NCI-H2029 (cell line): ENCODE measurements at regions not wholly inside any gene's neighbourhood (a gene's known extent, or its start where the extent isn't known, plus 50 kb on each side); places are given as distances from the start of the nearest gene placed in this dataset.

Experiments
- DNase-seq: peaks from one replicate; lab custom pipeline; 2025; lab: John Stamatoyannopoulos, UW

GRCh38 chr7:118298771-118299170 lies 74.3 kb downstream of the ANKRD7 start:
- DNase-seq: no peak

- no peak for DNase-seq
Observed at GRCh38 chr7:118300177-118300576, 75.7 kb downstream of the ANKRD7 start.

DNA sequence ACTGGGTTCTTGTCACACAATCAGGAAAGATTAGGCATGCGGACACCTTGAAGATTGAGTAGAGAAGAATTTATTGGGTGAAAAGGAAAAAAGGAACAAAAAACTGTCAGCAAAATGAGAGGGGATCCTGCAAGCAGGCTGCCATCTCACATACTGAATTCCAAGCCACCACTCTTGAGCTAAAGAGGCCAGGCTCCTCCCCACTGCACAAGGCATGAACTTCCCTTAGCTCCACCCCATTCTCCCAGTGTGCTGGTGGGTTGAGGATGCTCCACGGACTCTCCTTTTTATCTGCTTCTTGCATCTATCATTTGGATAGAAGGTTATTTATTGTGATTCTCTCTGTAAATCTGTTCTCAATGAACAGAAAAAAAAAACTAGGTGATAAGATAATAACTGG lies 79.6 kb downstream of the ANKRD7 start:
- no peak for DNase-seq

DNA sequence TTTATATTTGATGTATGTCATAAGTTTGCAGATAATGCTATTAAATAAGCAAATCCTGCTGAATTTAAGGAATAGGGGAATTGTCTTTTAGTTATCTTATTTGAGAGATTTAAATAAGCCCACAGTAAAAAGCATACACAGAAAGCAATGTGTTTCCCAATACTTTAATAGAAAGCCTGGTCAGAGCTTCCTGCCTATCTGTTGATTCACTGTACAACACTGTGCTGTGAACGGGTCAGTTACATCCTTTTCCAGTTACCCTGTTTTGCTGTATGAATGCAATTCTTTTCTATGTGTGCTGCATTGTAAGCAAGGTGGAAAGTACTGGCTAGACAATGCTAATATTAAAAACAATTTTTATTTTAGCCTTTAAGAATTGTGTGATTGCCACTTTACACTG lies 81.2 kb downstream of the ANKRD7 start:
- no peak for DNase-seq

DNA sequence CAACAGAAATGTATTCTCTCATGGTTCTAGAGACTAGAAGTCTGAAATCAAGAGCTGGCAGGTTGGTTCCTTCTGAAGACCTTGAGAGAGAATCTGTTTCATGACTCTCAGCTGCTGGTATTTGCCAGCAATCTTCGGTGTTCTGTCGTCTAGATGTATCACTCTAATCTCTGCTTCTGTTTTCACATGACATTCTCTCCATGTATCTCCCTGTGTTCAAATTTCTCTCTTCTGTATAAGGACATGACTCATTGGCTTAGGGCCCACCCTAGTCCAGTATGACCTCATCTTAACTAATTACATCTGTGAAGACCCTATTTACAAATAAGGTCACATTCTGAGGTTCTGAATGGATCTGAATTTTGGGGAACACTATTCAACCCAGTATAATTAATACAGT lies 82.3 kb downstream of the ANKRD7 start:
- DNase-seq: no peak

GRCh38 chr7:118311121-118311836 lies 86.8 kb downstream of the ANKRD7 start:
- DNase-seq: no peak

GRCh38 chr7:118312051-118312450 lies 87.5 kb downstream of the ANKRD7 start:
- DNase-seq: no peak

DNA sequence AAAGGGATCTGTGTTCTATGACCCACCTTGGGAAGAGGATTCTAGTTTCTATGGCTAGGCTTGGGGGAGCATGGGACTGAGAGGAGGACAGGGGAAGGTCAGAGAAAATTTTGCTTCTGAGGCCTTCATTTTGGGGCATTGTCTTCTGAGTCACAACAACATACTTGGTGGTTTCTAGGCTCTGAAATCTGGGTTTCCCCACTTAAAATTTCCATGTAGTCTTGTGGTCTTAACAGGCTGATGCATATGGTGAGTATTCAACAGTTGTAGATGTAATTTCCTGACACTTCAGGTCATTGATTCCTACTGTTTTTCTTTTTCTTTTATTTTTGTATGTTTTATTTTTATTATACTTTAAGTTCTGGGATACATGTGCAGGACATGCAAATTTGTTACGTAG lies 88.5 kb downstream of the ANKRD7 start:
- no peak for DNase-seq

- no peak for DNase-seq
Observed at GRCh38 chr7:118324790-118325449, 100.4 kb downstream of the ANKRD7 start.

DNA sequence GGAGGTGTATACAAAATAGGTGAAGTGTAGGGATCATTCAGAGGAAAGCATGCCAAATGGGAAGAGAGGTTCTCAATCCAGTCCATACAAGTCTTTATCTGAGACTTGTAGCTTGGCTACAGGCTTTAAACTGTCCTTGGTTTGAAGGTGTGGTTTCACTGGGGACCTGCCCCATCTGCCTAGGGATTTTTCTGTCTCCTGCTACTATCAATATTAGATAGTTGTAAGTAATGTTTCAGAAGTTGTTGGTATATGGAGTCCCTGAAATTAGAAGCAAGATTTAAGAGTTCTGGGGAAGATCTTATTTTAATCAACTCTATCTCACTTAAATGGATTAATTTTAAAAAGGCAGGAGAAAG lies 100.9 kb downstream of the ANKRD7 start:
- DNase-seq: no peak

DNA sequence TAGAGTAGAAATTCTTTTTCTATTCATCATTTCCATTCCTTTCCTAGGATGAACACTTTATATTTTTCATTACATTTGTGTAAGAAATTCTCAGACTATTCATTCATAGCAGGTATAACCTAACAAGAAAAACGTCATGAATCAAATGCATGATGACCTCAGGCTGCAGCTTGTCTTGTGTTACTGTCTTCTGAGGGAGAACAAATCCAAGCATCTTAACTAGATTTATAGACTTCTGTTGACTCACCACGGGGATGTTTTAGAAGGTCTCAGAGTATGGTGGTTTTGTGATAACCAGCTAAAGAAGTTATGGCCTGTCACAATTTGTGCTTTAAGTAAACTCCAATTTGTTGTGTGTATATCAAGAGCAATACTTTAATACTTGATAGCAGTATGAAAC lies 102.7 kb downstream of the ANKRD7 start:
- no peak for DNase-seq

GRCh38 chr7:118328505-118329211 lies 104.2 kb downstream of the ANKRD7 start:
- no peak for DNase-seq

GRCh38 chr7:118330388-118330787 lies 105.9 kb downstream of the ANKRD7 start:
- no peak for DNase-seq

- DNase-seq: no peak
Observed at GRCh38 chr7:118346748-118347147, 122.2 kb downstream of the ANKRD7 start.

DNA sequence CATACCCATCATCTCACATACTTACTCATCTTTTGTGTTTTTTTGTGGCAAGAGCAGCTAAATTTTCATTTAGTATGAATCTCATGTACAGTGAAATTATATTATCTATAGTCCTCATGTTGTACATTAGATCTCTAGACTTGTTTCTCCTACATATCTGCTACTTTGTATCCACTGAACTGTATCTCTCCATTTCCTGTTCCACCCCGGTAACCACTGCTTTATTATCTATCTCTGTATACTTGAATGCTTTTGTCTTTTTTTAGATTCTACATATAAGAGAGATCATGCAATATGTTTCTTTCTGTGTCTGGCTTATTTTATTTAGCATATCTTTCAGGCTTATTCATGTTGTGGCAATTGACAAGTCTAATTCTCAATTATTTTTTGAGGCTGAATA lies 125.1 kb downstream of the ANKRD7 start:
- no peak for DNase-seq

- DNase-seq: no peak
Observed at GRCh38 chr7:118350260-118350659, 125.8 kb downstream of the ANKRD7 start.

DNA sequence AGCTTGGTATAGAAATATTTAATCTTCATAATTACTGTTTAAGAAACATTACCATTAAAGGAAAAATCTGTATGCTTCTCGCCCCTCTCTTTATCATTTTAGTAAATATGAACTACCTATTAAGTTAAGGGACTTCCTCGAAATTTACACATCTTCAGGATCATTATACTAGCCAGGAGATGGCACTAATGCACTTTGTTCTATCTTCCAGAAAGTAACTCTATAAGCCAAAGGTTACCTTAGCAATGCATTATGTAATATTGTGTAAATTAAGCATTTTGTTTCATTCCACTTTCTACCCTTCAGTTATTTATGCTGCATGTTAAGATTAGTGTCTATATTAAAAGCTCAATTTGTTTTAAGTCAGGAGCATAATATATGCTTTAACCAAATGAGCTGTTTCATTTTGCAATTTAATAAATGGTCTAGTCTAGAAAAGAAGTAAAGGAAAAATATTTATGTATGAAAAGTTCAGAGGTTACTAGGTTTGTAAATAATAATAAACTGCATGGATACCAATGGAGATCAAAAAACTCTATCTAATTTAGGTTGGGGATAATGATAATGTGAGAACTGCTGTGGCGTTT lies 128.5 kb downstream of the ANKRD7 start:
- no peak for DNase-seq

GRCh38 chr7:118366363-118366762 lies 141.9 kb downstream of the ANKRD7 start:
- no peak for DNase-seq

DNA sequence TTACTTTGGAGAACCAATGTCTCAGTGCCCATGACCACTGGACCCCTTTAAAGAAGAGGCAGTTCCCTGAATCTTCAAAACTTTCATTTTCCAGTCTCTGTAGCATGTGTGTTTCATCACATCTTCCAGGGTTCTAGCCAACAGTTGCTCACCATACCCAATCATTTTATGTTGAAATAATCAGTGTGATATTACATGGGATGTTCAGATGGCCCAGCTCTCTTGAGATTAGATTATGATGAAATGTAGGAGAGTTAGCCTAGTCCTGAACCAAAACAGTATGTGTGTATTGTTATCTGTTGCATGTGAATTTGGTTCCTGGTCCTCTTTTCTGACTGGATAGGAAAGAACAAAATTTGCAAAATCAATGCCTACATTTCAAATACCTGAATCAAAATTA lies 144.5 kb downstream of the ANKRD7 start:
- DNase-seq: no peak

DNA sequence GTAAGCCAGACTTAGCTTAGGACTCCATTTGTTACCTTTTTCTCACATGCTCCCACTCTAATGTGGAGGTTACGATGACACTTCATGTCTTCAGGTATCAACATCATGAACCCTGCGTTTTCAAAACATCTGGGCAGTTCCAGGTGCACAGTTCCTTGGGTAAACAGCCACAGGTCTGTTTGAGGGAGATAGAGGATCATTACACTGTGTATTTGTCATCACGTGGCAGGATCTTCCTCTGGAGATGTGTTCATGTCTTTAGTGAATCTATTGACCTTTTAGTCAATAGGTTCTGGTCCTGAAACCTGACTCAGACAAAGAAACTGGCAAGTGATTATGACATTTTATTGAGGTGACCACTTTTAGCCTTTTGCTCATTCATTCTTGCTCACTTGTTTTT lies 145.5 kb downstream of the ANKRD7 start:
- no peak for DNase-seq

GRCh38 chr7:118372530-118372929 lies 148.0 kb downstream of the ANKRD7 start:
- no peak for DNase-seq

DNA sequence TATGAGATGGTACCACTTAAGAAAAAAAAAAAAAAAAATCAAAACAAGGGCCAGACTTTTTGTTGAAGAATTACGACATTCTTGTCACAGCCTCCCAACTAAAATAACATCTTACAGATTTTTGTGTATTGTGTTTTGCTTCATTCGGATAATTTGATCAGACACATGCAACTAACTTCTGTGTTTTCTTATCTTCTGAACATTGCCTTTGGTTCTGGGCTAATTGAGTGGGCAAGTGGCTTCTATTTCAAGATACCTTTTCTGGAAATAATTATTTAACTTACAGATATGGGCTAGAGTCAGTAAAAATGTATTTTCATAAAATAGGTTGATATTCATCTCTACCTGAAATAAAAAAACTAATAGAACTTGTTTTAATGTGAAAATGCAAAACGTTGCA lies 165.1 kb downstream of the ANKRD7 start:
- DNase-seq: no peak

DNA sequence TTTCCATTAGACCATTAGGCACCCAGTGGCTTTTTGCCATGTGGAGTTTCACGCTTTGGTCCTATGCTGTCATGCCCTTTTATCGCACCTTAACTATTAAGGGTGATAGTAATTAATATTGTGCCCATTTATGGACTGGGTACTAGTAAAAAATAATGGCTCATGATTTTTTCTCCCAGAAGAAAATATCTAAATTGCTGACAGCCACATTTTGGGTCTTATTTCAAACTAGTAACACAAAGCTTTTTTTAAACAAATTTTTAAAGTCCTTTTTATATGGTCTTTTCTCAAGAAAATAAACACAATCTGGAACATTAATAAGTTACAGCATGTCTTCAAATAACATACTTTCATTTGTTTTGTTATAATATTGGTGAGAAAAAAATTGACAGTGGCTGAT lies 179.7 kb downstream of the ANKRD7 start:
- no peak for DNase-seq
